NOMO-1 treated with dmso at 0.1 percent for 144 hours (cell line): ENCODE measurements at regions not wholly inside any gene's neighbourhood (a gene's known extent, or its start where the extent isn't known, plus 50 kb on each side); places are given as distances from the start of the nearest gene placed in this dataset.

Experiments
- DNase-seq: peaks from one replicate; lab custom pipeline; 2025; ENCODE audit not compliant: unreplicated experiment; lab: John Stamatoyannopoulos, UW

DNA sequence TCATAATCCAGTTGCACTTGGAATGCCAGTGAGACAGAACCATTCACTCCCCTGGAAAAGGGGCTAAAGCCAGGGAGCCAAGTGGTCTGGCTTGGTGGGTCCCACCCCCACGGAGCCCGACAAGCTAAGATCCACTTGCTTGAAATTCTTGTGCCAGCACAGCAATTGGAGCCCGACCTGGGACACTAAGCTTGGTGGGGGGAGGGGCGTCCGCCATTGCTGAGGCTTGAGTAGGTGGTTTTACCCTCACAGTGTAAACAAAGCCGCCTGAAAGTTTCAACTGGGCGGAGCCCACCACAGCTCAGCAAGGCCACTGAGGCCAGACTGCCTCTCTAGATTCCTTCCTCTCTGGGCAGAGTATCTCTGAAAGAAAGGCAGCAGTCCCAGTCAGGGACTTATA is 200.7 kb upstream of the NPSR1 start:
- DNase-seq, result no peak

DNA sequence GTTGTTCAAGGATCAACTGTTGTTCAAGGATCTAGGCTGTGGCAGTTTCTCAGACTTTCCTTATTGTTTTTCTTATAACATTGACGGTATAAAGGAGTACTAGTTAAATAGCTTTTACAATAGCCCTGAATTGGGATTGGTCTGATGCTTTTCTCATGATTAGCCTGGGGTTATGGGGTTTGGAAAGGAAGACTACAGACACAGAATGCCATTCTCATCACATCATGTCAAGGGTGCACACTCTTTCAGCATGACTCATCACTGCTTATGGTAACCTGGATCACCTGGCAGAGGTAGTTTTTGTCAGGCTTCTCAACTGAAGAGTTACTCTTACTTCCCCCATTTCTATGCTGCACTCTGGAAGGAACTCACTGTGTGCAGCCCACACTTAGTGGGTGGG is 194.2 kb upstream of the NPSR1 start:
- no peak for DNase-seq

DNA sequence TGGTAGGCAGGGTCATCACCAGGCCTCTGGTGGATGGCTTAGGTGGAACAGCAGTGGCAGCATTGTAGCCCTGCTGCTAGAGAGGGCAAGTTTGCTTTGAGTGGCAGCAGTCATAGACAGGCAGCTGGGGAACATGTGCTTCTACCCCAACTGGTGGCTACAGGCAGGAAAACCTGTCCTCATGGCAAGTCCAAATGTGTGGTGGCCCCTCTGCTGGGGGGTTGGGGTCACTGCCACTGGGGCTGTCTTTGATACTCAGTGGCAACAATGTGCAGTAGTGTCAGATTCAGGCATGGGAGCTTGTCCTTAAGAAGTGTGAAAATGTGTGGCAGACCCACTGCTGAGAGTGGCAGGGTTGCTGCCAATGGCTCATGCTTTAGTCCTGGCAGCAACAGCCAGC is 186.2 kb upstream of the NPSR1 start:
- DNase-seq, result no peak

DNA sequence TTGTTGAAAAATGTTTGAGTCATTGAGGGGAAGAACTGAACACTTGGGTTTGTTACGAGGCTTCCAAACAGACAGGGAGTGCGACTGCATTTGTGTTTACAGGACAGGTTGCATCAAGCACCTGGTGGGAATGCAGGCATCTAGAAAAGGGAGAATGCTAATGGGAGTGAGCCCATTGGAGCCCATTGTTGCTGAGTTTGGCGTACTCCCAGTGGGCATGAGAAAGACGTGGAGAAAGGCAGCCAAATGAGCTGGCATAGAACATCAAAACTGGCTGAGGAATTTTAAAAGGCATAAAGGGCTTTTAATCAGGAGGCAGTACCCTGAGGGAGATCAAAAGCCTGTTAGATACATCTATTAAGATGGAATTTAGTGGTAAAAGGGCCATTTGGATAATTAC is 171.6 kb upstream of the NPSR1 start:
- no peak for DNase-seq

DNA sequence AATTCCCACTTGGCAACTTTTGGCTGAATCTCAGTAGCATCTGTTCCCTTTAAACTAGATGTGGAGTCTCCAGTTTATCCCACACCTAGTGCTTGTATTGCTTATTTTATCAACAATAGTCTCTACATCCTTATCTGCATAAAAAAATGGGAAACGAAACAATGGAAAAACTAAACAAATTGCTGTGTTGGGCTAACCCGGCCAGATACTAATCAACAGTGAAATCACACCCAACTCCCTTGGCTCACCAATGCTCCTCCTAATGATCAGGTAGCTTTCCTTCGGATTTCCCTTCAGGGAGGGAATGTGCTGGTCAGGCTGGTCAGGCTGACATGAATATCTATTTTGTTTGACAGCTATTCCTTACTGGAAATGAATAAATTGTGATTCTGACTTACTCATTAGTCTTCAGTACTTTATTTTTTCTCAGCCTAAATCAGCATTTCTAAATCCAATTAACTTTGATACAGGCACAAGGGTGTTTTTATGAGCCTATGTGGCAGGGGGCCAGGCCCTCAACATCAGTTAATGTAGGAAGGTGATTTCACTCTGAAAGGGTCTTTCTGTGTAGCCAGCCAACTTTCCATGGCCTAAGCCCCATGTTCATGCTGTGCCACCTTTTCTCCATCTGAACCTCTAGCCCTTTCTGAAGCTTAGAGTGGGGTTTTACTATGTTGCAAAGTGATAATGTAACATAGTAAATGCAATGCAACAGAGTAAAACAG is 170.5 kb upstream of the NPSR1 start:
- no peak for DNase-seq

DNA sequence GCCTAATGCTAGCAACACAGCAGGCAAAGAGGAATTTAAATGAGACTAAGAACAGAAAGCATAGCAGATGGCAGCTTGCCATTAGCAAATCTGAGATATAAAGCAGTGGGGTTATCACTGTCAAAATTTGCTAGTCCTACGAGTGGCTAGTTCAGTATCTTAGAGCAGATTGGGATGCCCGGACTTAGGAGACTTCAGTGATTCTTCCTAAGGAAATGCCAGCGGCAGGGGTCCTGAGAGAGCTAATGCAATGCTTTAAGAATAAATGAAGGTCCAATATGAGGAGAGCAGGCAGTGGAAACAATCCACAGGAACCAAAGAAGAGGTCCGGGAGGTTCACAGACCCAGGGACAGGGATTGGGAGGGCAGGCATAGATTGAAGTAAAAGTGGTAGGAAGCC is 169.3 kb upstream of the NPSR1 start:
- no peak for DNase-seq

DNA sequence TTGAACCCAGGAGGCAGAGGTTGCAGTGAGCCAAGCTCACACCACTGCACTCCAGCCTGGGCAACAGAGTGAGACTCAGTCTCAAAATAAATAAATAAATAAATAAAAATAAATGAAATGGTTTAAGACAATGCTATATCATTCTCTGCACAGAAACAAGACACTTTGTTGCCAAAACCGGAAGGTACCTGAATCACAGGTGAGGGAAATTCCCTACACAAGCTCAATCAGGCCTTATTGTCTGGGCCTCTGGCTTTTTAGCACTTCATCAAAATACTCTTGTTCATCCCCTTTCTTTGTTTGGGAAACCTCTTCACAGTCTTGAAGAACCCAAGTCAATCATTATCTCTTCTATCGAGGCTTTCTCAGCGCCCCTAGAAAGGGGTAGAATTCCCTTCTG is 166.1 kb upstream of the NPSR1 start:
- no peak for DNase-seq

DNA sequence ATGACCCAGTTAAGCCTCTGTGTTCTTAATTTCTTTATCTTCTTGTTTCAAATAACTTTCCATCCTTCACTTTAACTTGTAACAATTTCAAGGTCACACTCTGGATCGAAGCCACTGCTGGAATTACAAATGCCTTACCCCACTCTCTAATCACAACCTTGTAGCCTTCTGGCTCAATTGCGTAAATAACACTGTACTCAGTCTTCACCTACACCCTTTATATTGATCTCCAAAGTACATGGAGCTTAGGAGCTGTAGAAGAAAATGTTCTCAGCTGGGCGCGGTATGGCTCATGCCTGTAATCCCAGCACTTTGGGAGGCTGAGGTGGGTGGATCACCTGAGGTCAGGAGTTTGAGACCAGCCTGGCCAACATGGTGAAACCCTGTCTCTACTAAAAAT is 164.3 kb upstream of the NPSR1 start:
- no peak for DNase-seq

DNA sequence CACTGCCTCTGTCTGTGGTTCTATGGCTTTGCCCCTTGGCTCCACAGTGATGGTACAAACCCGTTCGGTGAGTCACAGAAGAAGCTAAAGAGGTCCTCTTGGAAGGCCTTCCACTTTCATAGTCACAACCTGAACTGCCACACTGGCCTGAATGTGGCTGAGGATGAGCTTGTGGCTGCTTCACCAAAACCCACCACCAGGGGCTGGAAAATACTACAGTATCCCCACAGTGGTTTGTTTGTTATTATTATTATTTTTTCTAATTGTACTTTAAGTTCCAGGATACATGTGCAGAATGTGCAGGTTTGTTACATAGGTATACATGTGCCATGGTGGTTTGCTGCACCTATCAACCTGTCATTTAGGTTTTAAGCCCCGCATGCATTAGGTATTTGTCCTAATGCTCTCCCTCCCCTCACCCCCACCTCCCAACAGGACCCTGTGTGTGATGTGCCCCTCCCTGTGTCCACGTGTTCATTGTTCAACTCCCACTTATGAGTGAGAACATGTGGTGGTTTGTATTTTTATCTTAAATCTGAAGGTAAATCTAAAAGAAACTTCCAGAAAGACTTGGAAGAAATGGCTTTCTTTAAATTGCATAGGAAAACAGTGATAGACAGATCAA is 160.8 kb upstream of the NPSR1 start:
- DNase-seq, result no peak

DNA sequence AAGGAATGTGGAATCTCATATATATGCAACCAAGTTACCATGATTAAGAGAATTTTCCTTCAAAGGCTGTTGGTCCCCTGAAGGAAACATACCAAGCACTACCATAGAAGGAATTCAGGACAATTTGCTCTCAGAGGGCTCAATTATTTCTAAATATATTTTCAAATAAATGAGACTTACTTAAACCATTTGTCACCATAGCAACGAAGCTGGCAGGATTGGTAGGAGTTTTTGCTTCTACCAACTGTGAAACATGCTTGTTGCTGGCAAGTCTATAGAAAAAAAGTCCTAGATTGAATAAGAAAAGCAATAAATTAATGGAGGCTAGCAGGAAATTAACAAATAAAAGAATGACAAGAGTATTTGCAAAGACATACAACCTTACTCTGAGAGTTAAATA is 156.9 kb upstream of the NPSR1 start:
- DNase-seq, result no peak

DNA sequence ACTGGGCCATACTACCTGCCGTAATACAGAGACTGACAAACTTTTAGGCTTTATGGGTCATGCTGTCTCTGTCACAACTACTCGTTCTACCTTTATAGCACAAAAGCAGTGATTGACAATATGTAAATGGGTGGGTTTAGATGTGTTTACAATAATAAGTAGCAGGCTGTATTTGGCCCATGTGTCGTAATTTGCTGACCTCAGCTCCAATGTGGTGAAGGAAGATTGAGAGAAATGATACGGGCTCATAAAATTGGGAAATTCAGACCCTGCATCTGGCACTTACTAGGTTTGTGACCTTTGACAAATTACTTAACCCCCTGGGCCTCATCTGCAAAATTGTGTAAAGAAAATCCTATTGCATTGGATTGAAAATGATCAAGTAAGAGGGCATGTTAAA is 150.8 kb upstream of the NPSR1 start:
- no peak for DNase-seq

DNA sequence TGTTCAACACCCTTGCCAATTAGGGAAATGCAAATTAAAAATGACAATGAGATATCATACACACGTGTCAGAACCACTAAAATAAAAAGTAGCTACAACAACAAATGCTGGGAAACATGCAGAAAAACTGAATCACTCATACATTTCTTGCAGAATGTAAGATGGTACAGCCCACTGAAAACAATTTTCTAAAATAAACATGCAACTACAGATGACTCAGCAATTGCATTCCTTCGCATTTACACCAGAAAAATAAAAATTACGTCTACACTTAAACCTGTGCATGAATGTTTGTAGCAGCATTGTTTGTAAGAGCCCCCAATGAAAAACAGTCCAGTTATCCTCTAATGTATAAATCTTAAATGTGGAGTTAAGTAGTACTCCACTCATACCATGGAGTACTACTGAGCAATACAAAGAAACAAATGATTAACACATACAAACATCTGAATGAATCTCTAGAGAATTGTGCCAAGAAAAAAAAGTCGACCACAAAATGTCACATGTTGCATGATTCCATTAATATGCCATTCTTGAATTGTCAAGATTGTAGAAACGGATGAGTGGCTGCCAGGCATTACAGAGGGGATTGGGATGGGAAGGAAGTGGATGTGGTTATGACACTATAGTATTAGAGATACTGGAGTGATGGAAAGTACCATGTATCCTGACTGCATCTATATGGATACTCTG is 134.6 kb upstream of the NPSR1 start:
- DNase-seq, result no peak

DNA sequence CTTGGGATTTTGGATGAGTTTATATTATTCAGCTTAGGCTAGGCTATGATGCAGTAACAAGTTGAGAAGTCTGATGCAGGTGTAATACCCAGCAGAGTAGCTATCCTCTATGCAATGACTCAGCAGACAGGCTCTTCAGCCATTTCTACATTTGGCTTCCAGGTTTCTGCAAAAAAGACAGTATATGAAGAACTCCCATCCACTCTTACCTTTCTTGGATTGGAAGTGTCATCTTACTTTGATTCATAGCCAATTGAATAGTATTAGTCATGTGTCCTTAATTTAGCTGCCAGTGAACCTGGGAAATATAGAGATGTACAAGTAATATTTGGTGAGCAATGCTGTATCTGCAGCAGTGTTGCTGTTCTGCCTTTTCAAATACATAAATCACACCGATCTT is 127.8 kb upstream of the NPSR1 start:
- DNase-seq, result no peak

DNA sequence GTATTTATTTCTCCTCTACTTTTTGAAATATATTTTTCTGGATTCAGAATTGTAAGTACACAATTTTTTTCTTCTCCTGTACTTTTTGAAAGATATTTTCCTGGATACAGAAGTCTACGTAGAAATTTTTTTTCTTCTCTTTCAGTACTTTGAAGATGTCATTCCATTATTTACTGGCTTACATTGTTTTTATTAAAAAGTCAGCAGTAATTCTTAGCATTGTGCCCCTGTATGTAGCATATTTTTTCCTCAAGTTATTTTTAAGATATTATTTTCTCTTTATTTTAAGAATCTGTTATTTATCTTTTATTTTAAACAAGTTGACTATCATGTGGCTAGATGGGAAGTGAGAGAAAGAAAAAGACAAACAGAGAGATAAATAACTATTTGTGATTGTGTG is 119.0 kb upstream of the NPSR1 start:
- DNase-seq, result no peak

DNA sequence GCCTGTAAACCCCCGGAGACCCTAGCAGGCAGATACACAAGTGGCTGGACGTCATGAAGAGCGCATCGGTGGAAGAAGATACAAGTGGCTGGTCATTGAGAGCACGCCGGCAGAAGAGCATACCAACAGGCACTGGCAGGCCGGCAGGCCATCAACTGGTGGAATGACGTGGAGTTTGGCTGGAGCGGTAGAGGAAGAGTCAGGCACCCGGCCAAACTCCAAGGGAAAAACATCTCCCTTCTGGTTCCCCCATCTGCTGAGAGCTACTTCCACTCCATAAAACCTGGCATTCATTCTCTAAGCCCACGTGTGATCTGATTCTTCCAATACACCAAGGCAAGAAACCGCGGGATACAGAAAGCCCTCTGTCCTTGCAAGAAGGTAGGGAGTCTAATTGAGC is 113.4 kb upstream of the NPSR1 start:
- DNase-seq, result no peak

DNA sequence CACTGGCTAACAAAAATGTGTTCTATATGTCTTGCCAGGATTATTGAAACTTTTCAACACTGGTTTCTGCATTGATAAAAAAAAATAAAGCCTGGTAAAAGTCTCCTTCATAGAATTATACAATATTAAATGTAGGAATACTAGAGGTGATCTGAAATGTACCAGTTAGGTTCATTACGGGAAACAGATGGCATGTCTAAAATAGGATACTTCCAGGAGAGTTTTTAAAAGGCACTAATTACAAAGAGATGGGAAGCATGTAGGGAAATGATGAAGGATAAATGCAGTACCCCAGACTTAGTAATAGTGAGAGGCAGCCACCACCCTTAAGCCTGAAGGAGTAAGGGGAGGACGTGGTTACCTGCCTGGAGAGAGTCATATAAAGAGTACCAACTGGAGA is 107.0 kb upstream of the NPSR1 start:
- no peak for DNase-seq

DNA sequence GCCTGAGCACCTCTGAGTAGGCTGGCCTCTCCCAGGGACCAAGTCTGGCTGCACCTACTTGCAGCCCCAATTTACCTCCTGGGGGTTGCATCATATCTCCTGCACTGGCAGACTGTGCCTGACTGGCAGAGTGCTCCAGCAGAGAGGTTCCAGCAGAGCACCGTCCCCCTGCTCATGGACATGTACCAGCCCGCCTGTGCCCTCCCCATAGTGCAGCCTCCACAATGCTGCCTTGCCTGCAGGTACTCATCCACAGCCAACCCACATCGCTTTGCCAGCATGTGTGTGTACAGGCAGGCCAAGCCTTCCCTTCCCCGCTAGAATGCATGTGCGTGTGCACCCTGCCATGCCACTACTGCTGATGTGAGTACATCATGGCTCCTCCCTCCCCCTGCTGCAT is 105.5 kb upstream of the NPSR1 start:
- DNase-seq, result no peak

DNA sequence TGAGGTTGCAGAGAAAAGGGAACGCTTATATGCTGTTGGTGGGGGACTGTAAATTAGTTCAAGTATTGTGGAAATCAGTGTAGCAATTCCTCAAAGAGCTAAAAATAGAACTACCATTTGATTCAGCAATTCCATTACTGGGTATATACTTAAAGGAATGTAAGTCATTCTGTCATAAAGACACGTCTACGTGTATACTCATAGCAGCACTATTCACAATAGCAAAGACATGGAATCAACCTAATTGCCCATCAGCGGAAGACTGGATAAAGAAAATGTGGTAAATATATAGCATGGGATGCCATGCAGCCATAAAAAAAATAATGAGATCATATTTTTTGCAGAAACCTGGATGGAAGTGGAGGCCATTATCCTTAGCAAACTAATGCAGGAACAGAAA is 100.0 kb upstream of the NPSR1 start:
- DNase-seq, result no peak

DNA sequence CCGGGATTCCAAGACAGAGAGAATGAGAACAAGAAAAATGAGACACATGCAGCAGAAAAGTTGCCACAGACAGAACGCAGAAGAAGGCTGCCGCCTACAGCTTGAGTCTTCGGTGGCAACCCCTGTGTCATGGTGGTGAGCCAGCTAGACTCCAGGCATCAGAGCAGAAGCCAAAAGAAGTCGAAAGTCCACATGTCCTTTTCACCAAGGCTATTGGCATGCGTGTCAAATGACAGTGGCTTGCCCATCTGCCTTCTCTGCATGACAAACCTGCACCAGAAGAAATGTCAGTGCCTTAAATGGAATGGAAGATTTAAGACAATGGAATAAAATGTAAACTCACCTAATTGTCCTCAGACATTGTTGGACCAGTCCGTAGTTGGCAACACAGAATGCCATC is 93.9 kb upstream of the NPSR1 start:
- DNase-seq, result no peak

DNA sequence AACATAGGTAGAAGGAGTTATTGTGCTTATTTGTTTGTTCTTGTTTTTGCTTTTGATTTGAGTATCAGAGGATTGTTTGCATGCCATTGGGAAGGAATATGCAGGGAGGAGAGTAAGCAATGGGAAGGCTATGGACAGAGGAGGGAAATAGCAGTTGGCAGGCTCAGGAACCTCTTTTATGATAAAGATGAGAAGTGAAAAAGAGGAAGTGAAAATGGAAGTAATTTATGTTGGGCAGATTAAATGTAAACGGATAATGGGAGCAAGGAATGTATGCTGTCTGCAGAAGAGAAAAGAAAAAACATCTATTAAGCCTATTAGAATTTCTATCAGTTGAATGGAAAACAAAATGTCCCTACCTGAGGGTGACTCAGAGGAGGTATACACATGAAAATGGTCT is 90.1 kb upstream of the NPSR1 start:
- peak; percentile 71 for DNase-seq

DNA sequence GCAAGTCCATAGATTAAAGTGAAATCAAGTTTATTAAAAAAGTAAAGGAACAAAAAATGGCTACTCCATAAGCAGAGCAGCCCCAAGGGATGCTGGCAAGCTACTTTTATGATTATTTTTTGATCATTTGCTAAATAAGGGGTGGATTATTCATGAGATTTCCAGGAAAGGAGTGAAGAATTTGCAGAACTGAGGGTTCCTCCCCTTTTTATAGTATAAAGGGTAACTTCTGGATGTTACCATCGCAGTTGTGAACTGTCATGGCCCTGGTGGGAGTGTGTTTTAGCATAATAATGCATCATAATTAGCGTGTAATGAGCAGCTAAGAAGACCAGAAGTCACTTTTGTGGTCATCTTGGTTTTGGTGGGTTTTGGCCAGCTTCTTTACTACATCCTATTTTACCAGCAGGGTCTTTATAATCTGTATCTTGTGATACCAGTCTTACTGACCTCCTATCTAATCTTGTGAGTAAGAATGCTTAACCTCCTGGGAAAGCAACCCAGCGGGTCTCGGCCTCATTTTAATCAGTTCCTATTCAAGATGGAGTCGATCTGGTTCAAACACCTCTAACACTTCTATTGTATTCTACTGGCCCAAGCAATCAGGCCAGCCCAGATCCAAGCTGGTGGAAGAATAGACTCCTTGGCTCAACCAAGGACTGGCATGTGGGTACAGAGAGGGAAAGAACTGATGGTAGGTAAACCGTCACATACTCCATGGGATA is 87.9 kb upstream of the NPSR1 start:
- no peak for DNase-seq

DNA sequence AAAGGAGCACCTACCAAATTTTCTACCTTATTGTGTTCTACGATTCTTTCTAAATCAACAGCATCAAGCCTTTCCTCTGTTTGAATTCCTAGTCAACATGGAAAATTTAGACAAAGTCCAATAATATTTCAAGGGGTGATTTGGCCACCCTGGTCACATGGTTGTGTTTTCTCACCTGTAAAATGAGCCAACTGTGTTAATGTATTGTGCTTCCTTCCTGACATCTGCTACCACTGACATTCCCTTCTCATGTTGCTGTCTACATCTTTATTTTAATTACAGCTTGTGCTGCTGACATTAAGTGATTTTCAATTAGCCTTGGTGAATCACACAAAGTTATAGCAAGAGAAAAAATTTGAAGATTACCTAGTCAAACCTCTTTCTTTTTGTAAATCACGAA is 83.0 kb upstream of the NPSR1 start:
- DNase-seq, result no peak
